ENCODE measurements at regions not wholly inside any gene's neighbourhood (a gene's known extent, or its start where the extent isn't known, plus 50 kb on each side); places are given as distances from the start of the nearest gene placed in this dataset.

GRCh38 chr2:7573166-7573825 is 656.1 kb downstream of the RNF144A start:
- Histone ChIP-seq H3K18ac (ENCODE audit: insufficient read length, low read depth, low read length) (no peak overlapping the region), H3K23ac (ENCODE audit: insufficient read length, low read depth, low read length) (no peak overlapping the region), H2BK15ac (ENCODE audit: low read depth, low read length) (no peak overlapping the region), H4K8ac (replicated peaks; ENCODE audit: insufficient read length, low read depth, low read length) (no peak overlapping the region), H3K23me2 (ENCODE audit: insufficient read length, low read depth, low read length, poor library complexity, severe bottlenecking) (no peaks in the 10 kb centered on the region), H4K20me1 (ENCODE audit: control insufficient read depth, insufficient read depth, insufficient read length) (no peaks in the 10 kb centered on the region), H3K27me3 (ENCODE audit: insufficient read depth, low read length) (no peaks in the 10 kb centered on the region; the same call in 1 of the 2 replicates), H3K9me3 (ENCODE audit: control insufficient read depth, low read depth, low read length) (peaks cover 11% of the 10 kb centered on the region), H2AFZ (ENCODE audit: low read length) (no peak overlapping the region), H2BK12ac (ENCODE audit: insufficient read length, low read depth, low read length) (no peak overlapping the region), H2BK120ac (ENCODE audit: low read depth, low read length, poor library complexity, severe bottlenecking) (no peak overlapping the region), H3K4me2 (ENCODE audit: insufficient read depth, insufficient read length, low read length) (no peak overlapping the region), H4K91ac (ENCODE audit: insufficient read length, low read depth, low read length) (no peak overlapping the region), H2BK20ac (ENCODE audit: low read depth, low read length, poor library complexity, severe bottlenecking) (no peak overlapping the region), H2BK5ac (ENCODE audit: insufficient read length, low read length) (no peak overlapping the region), H3K9ac (ENCODE audit: extremely low read depth, insufficient read length, low read length) (no peak overlapping the region), H3T11ph (ENCODE audit: low read length) (no peak overlapping the region), H3K56ac (ENCODE audit: insufficient read length, low read depth, low read length) (no peak overlapping the region), H3K14ac (ENCODE audit: insufficient read depth, low read length) (no peak overlapping the region), H3K4ac (ENCODE audit: low read depth, low read length) (no peak overlapping the region), H3K27ac (ENCODE audit: insufficient read length, low read depth, low read length) (no peak overlapping the region), H2AK5ac (ENCODE audit: insufficient read length, low read length) (no peak overlapping the region), H4K5ac (ENCODE audit: insufficient read length, low read depth, low read length) (no peak overlapping the region), H3K4me1 (ENCODE audit: insufficient read depth, low read length) (no peaks in the 10 kb centered on the region; the same call in 1 of the 2 replicates), H3K79me1 (ENCODE audit: insufficient read depth, low read depth, low read length, poor library complexity, severe bottlenecking) (no peaks in the 10 kb centered on the region), H3K79me2 (ENCODE audit: insufficient read depth, low read length) (no peaks in the 10 kb centered on the region)
- Mint-ChIP-seq H3K4me3 (no peak overlapping the region), H3K9me3 (peaks cover 16 to 20% of the 10 kb centered on the region in 2 experiments), H3K27ac (no peak overlapping the region), H3K36me3 (ENCODE audit: insufficient read depth in 1 of 3, low read depth in 3 of 3) (peaks cover 11 to 17% (median 15%) of the 10 kb centered on the region in 3 experiments), H3K27me3 (ENCODE audit: low read depth) (no peaks in the 10 kb centered on the region), H3K4me1 (peaks cover 22 to 33% of the 10 kb centered on the region in 2 experiments)
- DNase-seq, result no peak
- TF ChIP-seq, protein P1, sequence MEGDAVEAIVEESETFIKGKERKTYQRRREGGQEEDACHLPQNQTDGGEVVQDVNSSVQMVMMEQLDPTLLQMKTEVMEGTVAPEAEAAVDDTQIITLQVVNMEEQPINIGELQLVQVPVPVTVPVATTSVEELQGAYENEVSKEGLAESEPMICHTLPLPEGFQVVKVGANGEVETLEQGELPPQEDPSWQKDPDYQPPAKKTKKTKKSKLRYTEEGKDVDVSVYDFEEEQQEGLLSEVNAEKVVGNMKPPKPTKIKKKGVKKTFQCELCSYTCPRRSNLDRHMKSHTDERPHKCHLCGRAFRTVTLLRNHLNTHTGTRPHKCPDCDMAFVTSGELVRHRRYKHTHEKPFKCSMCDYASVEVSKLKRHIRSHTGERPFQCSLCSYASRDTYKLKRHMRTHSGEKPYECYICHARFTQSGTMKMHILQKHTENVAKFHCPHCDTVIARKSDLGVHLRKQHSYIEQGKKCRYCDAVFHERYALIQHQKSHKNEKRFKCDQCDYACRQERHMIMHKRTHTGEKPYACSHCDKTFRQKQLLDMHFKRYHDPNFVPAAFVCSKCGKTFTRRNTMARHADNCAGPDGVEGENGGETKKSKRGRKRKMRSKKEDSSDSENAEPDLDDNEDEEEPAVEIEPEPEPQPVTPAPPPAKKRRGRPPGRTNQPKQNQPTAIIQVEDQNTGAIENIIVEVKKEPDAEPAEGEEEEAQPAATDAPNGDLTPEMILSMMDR (conservative IDR thresholded peaks at IDR 0.05), result no peak
- no CpG with 5 or more reads among the region's 6 CpGs for WGBS (ENCODE audit: extremely low coverage, insufficient read length, low lambda C conversion rate)

All from H9 (cell line).